Activated B cell treated with CpG ODN at 0.5 μM for 24 hours (primary cell): ENCODE measurements at regions not wholly inside any gene's neighbourhood (a gene's known extent, or its start where the extent isn't known, plus 50 kb on each side); places are given as distances from the start of the nearest gene placed in this dataset.

Experiments used
- ATAC-seq: fragments of 200-7000 bp; cut with Tn5 transposase; one replicate; pipeline ENCODE4 v1.10.0; 2021; ENCODE audit warnings: low read depth, mild to moderate bottlenecking, moderate library complexity
- CTCF ChIA-PET: fragments of 350-600 bp; sonication (Branson Sonifier 250); formaldehyde crosslinking; loops from one replicate; lab custom pipeline; 2021; ENCODE audit warnings: antibody characterized with exemption; lab: Charles Lee
- POLR2A ChIA-PET: fragments of 350-600 bp; sonication (Branson Sonifier 250); formaldehyde crosslinking; loops from one replicate; lab custom pipeline; 2021; ENCODE audit warnings: antibody characterized with exemption; lab: Charles Lee
- DNase-seq: peaks from one replicate; pipeline ENCODE4 v3.0.0; 2022
- H3K27ac Mint-ChIP-seq: one replicate; pipeline ENCODE4 v1.8.0; 2020; ENCODE audit warnings: mixed read lengths
- H3K27me3 Mint-ChIP-seq: one replicate; pipeline ENCODE4 v1.8.0; 2021; ENCODE audit warnings: mixed read lengths
- H3K36me3 Mint-ChIP-seq: one replicate; pipeline ENCODE4 v1.8.0; 2021; ENCODE audit warnings: low read depth, mixed read lengths
- H3K4me1 Mint-ChIP-seq: one replicate; pipeline ENCODE4 v1.8.0; 2021; ENCODE audit warnings: mixed read lengths
- H3K4me3 Mint-ChIP-seq: one replicate; pipeline ENCODE4 v1.8.0; 2020; ENCODE audit warnings: mild to moderate bottlenecking, mixed read lengths
- H3K9me3 Mint-ChIP-seq: one replicate; pipeline ENCODE4 v1.8.0; 2020; ENCODE audit warnings: mixed read lengths
- CTCF ChIP-seq: fragments of 200-600 bp; IDR thresholded peaks from one replicate; pipeline ENCODE4 v1.8.0; 2022; ENCODE audit warnings: antibody characterized with exemption, mild to moderate bottlenecking
- intact Hi-C: fragments of 100-400 bp; cut with micrococcal nuclease; formaldehyde crosslinking; loops from one replicate; pipeline ENCODE4 v1.15.1; 2024

GRCh38 chr7:127064-127598, 65.2 kb upstream of the FAM20C start:
- no peak for DNase-seq
- ChIA-PET CTCF (no interaction called here), POLR2A (no interaction called here)
- Mint-ChIP-seq H3K27me3 (no peaks in the 10 kb centered on the region), H3K27ac (no peak overlapping the region), H3K9me3 (no peaks in the 10 kb centered on the region), H3K4me3 (no peak overlapping the region), H3K4me1 (peaks cover 5% of the 10 kb centered on the region), H3K36me3 (no peaks in the 10 kb centered on the region)
- no peak for ATAC-seq
- intact Hi-C loops, result no loop called here
- TF ChIP-seq CTCF, result no peak

- DNase-seq, result no peak
- ChIA-PET POLR2A (no interaction called here), CTCF (no interaction called here)
- no peak overlapping the region for H3K27ac Mint-ChIP-seq
- no peak for TF ChIP-seq CTCF
- H3K36me3 Mint-ChIP-seq, result no peaks in the 10 kb centered on the region
- H3K4me3 Mint-ChIP-seq, result no peak overlapping the region
- no peaks in the 10 kb centered on the region for H3K9me3 Mint-ChIP-seq
- intact Hi-C loops, result no loop called here
- no peak for ATAC-seq
- H3K4me1 Mint-ChIP-seq, result peaks cover 5% of the 10 kb centered on the region
- no peaks in the 10 kb centered on the region for H3K27me3 Mint-ChIP-seq
Observed at GRCh38 chr7:128171-129080, 63.9 kb upstream of the FAM20C start.

GRCh38 chr7:129366-130221, 62.8 kb upstream of the FAM20C start:
- no peak for TF ChIP-seq CTCF
- H3K27me3 Mint-ChIP-seq, result peaks cover 3% of the 10 kb centered on the region
- no peak overlapping the region for H3K4me3 Mint-ChIP-seq
- H3K27ac Mint-ChIP-seq, result no peak overlapping the region
- no peaks in the 10 kb centered on the region for H3K36me3 Mint-ChIP-seq
- no peaks in the 10 kb centered on the region for H3K9me3 Mint-ChIP-seq
- ChIA-PET CTCF (no interaction called here), POLR2A (no interaction called here)
- H3K4me1 Mint-ChIP-seq, result peaks cover 5% of the 10 kb centered on the region
- intact Hi-C loops, result no loop called here
- ATAC-seq (no peak), DNase-seq (no peak)

GRCh38 chr7:130222-130572, 62.2 kb upstream of the FAM20C start:
- TF ChIP-seq CTCF, result no peak
- Mint-ChIP-seq H3K27me3 (peaks cover 7% of the 10 kb centered on the region), H3K4me1 (peaks cover 5% of the 10 kb centered on the region), H3K4me3 (no peak overlapping the region), H3K27ac (no peak overlapping the region), H3K9me3 (no peaks in the 10 kb centered on the region), H3K36me3 (no peaks in the 10 kb centered on the region)
- ChIA-PET CTCF (no interaction called here), POLR2A (no interaction called here)
- ATAC-seq (no peak), DNase-seq (no peak)
- intact Hi-C loops, result no loop called here
